C4-2B (cell line): ENCODE measurements at regions not wholly inside any gene's neighbourhood (a gene's known extent, or its start where the extent isn't known, plus 50 kb on each side); places are given as distances from the start of the nearest gene placed in this dataset.

Experiments
- H3K27ac ChIP-seq: fragments of 450-650 bp; 2 replicates; pipeline ENCODE4 v1.5.1; 2017
- ZFX ChIP-seq: fragments of 450-650 bp; IDR thresholded peaks from 2 replicates; pipeline ENCODE4 v1.6.1; 2017
- TF ChIP-seq, protein P1 (sequence below): fragments of 450-650 bp; conservative IDR thresholded peaks from 2 replicates; pipeline ENCODE4 v1.5.1; 2017; ENCODE audit warnings: mild to moderate bottlenecking

- no peak overlapping the region for H3K27ac ChIP-seq
- TF ChIP-seq, protein P1, sequence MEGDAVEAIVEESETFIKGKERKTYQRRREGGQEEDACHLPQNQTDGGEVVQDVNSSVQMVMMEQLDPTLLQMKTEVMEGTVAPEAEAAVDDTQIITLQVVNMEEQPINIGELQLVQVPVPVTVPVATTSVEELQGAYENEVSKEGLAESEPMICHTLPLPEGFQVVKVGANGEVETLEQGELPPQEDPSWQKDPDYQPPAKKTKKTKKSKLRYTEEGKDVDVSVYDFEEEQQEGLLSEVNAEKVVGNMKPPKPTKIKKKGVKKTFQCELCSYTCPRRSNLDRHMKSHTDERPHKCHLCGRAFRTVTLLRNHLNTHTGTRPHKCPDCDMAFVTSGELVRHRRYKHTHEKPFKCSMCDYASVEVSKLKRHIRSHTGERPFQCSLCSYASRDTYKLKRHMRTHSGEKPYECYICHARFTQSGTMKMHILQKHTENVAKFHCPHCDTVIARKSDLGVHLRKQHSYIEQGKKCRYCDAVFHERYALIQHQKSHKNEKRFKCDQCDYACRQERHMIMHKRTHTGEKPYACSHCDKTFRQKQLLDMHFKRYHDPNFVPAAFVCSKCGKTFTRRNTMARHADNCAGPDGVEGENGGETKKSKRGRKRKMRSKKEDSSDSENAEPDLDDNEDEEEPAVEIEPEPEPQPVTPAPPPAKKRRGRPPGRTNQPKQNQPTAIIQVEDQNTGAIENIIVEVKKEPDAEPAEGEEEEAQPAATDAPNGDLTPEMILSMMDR, result no peak
- TF ChIP-seq ZFX, result no peak
These were observed 156.7 kb downstream of the KIF26A start for GRCh38 chr14:104294983-104295680.

DNA sequence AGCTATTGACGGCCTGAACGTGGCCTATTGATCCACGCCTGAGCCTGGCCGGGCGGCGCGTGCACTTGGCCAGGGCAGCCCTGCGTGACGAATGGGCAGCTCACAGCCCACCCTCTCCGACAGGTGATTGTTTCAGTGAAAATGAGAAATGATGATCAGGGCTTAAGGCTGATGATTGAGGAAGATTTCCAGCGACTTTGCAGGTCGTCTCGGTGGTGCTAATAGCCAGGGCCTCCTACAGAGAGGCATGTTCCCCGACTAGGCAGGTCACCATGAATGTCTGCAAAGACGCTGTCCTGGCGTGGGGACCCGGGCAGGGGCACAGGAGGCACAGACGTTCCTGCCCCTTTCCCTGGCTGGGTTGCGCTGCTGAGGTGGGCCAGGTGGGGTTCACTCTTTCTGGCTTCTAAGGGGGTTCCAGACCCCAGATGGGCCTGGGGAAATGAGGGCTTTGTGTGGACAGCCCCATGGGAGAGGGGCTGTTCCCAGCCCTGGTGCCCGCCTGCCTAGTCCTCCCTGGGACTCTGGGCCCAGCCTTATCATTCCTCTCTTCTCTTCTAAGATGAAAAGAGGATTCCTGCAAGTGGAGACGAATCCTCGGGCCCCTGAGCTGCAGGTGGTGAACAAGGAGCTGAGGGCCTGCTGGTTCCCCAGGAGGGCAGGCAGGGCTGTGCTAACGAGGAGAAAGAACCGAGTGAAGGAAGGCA, 157.4 kb downstream of the KIF26A start:
- no peak overlapping the region for H3K27ac ChIP-seq
- no peak for TF ChIP-seq ZFX
- TF ChIP-seq, protein P1, result no peak

GRCh38 chr14:104296388-104297312, 158.3 kb downstream of the KIF26A start:
- TF ChIP-seq, protein P1, result no peak
- TF ChIP-seq ZFX, result no peak
- H3K27ac ChIP-seq, result no peak overlapping the region

DNA sequence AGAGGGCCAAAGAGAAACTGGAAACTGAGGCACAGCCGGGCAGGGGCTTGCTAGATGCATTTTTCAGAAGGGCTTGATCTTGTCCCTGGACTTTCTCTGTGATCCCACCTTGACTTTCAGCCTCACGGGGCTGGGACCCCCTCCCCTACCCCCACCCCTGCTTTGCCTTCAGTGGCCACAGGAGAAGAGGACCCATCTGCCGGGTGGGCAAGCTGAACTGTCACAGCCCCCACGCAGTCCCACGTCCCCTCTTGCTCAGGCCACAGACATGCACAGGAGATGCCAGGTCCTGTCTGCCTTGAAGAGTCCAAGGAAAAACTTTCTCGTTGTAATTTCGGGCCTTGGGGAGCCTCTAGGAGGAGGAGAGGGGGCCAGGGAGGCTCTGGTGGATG, 158.9 kb downstream of the KIF26A start:
- no peak for TF ChIP-seq ZFX
- TF ChIP-seq, protein P1, result no peak
- H3K27ac ChIP-seq, result no peak overlapping the region

- no peak overlapping the region for H3K27ac ChIP-seq
- no peak for TF ChIP-seq ZFX
- TF ChIP-seq, protein P1, result no peak
These were observed 159.5 kb downstream of the KIF26A start for GRCh38 chr14:104297721-104298401.

DNA sequence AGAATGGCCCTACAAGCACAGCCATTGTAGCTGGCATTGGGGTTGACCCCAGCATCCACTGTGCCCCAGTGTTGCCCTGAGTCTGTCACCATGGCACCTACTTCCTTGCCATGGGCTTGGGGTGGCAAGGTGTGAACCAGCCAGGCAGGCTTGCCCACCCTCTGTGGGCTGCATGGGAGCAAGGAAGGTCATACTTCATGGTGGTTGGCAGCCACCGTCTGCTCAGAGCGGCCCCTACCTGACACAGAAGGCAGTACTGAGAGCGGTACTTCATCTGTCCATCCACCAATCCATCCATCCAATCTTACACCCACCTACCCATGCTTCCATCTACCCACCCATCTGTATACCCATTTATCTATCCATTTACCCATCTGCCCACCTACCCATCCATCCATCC, 160.1 kb downstream of the KIF26A start:
- H3K27ac ChIP-seq, result no peak overlapping the region
- TF ChIP-seq, protein P1, result no peak
- TF ChIP-seq ZFX, result no peak
